C4-2B (cell line): ENCODE measurements at regions not wholly inside any gene's neighbourhood (a gene's known extent, or its start where the extent isn't known, plus 50 kb on each side); places are given as distances from the start of the nearest gene placed in this dataset.

ENCODE experiments used
- ZFX ChIP-seq: fragments of 450-650 bp; IDR thresholded peaks from 2 replicates; pipeline ENCODE4 v1.6.1; 2017
- TF ChIP-seq, protein P1 (sequence below): fragments of 450-650 bp; conservative IDR thresholded peaks from 2 replicates; pipeline ENCODE4 v1.5.1; 2017; ENCODE audit warnings: mild to moderate bottlenecking

DNA sequence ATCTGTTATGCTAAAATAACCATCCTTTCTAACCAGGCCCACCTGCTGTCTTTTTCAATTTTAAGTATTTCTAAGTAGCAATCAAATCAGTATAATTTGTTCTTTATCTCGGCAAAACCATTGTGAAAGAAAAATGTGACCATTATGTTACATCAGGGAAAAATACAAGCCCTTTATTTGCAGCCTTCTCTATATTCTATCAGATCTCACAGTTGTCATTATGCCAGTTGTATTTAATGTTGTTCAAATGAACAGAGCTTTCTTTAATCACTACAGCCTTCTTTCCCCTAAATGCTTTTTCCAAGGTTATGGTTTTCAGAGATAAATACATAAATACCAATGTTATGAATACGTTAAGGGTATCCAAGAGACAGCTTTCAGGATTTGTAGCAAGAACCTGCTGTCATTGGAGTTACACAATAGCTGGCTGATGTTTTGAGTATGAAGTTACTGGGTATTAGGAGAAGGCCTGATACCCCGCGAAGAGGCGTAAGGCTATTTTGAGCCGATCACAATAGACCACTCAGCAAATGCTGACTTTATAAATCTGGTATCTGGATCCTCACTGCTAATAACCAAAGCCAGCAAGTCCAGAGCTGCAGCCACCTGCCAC lies 406.3 kb downstream of the CADM1 start:
- TF ChIP-seq, protein P1, sequence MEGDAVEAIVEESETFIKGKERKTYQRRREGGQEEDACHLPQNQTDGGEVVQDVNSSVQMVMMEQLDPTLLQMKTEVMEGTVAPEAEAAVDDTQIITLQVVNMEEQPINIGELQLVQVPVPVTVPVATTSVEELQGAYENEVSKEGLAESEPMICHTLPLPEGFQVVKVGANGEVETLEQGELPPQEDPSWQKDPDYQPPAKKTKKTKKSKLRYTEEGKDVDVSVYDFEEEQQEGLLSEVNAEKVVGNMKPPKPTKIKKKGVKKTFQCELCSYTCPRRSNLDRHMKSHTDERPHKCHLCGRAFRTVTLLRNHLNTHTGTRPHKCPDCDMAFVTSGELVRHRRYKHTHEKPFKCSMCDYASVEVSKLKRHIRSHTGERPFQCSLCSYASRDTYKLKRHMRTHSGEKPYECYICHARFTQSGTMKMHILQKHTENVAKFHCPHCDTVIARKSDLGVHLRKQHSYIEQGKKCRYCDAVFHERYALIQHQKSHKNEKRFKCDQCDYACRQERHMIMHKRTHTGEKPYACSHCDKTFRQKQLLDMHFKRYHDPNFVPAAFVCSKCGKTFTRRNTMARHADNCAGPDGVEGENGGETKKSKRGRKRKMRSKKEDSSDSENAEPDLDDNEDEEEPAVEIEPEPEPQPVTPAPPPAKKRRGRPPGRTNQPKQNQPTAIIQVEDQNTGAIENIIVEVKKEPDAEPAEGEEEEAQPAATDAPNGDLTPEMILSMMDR, result no peak
- TF ChIP-seq ZFX, result no peak
